GM18499 (cell line): ENCODE measurements at regions not wholly inside any gene's neighbourhood (a gene's known extent, or its start where the extent isn't known, plus 50 kb on each side); places are given as distances from the start of the nearest gene placed in this dataset.

ENCODE experiments used
- ATAC-seq: cut with Tn5 transposase; IDR thresholded peaks from one replicate; pipeline ENCODE4 v1.9.1; 2021; ENCODE audit warnings: moderate number of reproducible peaks; ENCODE audit not compliant: insufficient read depth, unreplicated experiment

- ATAC-seq = no peak
Measured at GRCh38 chr3:59121346-59122144, 71.7 kb upstream of the CFAP20DC start.

- ATAC-seq = no peak
Measured at GRCh38 chr3:59118928-59119327, 69.1 kb upstream of the CFAP20DC start.

- no peak for ATAC-seq
Measured at GRCh38 chr3:59117396-59117795, 67.6 kb upstream of the CFAP20DC start.

GRCh38 chr3:59116233-59116537, 66.4 kb upstream of the CFAP20DC start:
- no peak for ATAC-seq

- no peak for ATAC-seq
Measured at GRCh38 chr3:59115364-59116232, 65.8 kb upstream of the CFAP20DC start.

GRCh38 chr3:59107856-59108815, 58.3 kb upstream of the CFAP20DC start:
- no peak for ATAC-seq

GRCh38 chr3:59106085-59106648, 56.3 kb upstream of the CFAP20DC start:
- no peak for ATAC-seq

- ATAC-seq = no peak
Measured at GRCh38 chr3:59103552-59103951, 53.7 kb upstream of the CFAP20DC start.

- no peak for ATAC-seq
Measured at GRCh38 chr3:59101231-59101736, 51.5 kb upstream of the CFAP20DC start.
